ENCODE measurements at regions not wholly inside any gene's neighbourhood (a gene's known extent, or its start where the extent isn't known, plus 50 kb on each side); places are given as distances from the start of the nearest gene placed in this dataset.

DNA sequence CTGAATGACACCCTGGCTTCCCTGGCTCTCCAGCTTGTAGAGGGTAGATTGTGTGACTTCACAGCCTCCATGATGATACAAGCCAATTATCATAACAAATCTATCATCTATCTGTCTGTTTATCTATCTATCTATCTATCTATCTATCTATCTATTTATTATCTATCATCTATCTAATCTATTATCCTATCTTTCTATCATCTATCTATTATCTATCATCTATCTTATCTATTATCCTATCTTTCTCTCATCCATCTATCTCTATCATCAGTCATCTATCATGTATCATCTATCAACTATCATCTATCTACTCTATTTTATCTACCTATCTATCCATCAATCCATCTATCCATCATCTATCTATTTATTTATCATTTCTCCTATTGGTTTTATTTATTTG, 361.8 kb downstream of the RNF144A start:
- Mint-ChIP-seq H3K4me3 (ENCODE audit: unreplicated experiment) (no peak overlapping the region), H3K9me3 (ENCODE audit: unreplicated experiment) (peaks cover 6% of the 10 kb centered on the region), H3K27me3 (ENCODE audit: unreplicated experiment) (no peaks in the 10 kb centered on the region), H3K4me1 (ENCODE audit: unreplicated experiment) (no peaks in the 10 kb centered on the region), H3K36me3 (ENCODE audit: unreplicated experiment) (no peaks in the 10 kb centered on the region), H3K27ac (ENCODE audit: unreplicated experiment) (no peak overlapping the region)
- DNase-seq (ENCODE audit: extremely low spot score, unreplicated experiment), result no peak
- TF ChIP-seq, protein P1, sequence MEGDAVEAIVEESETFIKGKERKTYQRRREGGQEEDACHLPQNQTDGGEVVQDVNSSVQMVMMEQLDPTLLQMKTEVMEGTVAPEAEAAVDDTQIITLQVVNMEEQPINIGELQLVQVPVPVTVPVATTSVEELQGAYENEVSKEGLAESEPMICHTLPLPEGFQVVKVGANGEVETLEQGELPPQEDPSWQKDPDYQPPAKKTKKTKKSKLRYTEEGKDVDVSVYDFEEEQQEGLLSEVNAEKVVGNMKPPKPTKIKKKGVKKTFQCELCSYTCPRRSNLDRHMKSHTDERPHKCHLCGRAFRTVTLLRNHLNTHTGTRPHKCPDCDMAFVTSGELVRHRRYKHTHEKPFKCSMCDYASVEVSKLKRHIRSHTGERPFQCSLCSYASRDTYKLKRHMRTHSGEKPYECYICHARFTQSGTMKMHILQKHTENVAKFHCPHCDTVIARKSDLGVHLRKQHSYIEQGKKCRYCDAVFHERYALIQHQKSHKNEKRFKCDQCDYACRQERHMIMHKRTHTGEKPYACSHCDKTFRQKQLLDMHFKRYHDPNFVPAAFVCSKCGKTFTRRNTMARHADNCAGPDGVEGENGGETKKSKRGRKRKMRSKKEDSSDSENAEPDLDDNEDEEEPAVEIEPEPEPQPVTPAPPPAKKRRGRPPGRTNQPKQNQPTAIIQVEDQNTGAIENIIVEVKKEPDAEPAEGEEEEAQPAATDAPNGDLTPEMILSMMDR (IDR thresholded peaks at IDR 0.05), result no peak

DNA sequence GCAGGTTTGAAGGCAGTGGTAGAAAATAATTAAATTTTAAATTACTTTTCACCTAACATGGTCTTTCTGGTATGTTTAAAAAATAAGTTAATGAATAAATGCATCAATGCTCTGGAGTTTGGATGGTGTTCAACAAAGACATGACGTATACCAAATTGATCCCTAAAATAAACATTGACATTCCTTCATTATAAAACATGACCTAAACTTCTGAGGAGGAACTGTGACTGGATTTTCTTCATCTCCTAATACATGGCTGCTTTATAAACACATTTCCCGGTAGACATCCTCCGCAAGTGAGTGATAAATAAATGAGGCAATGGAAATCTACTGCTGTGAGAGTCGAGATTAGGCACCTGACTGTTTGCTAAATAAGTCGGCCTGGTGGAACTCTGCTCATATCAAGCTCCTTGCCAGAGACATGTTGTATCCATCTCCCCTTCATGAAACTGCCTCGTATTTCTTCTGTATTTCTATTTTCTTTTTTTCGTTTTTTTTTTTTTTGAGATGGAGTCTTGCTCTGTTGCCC, 362.3 kb downstream of the RNF144A start:
- Mint-ChIP-seq H3K4me3 (ENCODE audit: unreplicated experiment) (no peak overlapping the region), H3K9me3 (ENCODE audit: unreplicated experiment) (peaks cover 6% of the 10 kb centered on the region), H3K27me3 (ENCODE audit: unreplicated experiment) (no peaks in the 10 kb centered on the region), H3K27ac (ENCODE audit: unreplicated experiment) (no peak overlapping the region), H3K4me1 (ENCODE audit: unreplicated experiment) (no peaks in the 10 kb centered on the region), H3K36me3 (ENCODE audit: unreplicated experiment) (no peaks in the 10 kb centered on the region)
- no peak for DNase-seq (ENCODE audit: extremely low spot score, unreplicated experiment)
- TF ChIP-seq, protein P1 (IDR thresholded peaks at IDR 0.05), result no peak

DNA sequence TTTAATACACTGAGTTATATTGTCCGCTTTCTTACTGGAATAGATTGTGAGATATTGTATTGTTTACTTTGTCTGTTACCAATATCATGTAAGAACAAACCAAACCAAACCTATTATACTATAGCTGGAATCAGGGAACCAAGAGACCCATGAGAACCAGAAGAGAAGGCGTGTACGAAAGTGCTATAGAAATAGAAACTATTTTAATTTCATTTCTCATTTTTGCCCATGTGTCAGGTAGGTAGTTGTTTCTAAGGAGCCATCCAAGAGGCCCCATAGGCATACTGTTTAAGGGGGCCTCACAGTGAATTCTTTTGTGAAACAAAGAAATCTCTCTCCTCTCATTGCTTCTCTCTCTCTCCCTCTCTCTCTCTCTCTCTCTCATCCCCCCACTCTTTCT, 363.6 kb downstream of the RNF144A start:
- no peak overlapping the region for H3K27ac Mint-ChIP-seq (ENCODE audit: unreplicated experiment)
- no peak for DNase-seq (ENCODE audit: extremely low spot score, unreplicated experiment)
- peaks cover 7% of the 10 kb centered on the region for H3K9me3 Mint-ChIP-seq (ENCODE audit: unreplicated experiment)
- H3K4me1 Mint-ChIP-seq (ENCODE audit: unreplicated experiment), result no peaks in the 10 kb centered on the region
- TF ChIP-seq, protein P1 (IDR thresholded peaks at IDR 0.05), result no peak
- H3K4me3 Mint-ChIP-seq (ENCODE audit: unreplicated experiment), result no peak overlapping the region
- no peaks in the 10 kb centered on the region for H3K27me3 Mint-ChIP-seq (ENCODE audit: unreplicated experiment)
- no peaks in the 10 kb centered on the region for H3K36me3 Mint-ChIP-seq (ENCODE audit: unreplicated experiment)

DNA sequence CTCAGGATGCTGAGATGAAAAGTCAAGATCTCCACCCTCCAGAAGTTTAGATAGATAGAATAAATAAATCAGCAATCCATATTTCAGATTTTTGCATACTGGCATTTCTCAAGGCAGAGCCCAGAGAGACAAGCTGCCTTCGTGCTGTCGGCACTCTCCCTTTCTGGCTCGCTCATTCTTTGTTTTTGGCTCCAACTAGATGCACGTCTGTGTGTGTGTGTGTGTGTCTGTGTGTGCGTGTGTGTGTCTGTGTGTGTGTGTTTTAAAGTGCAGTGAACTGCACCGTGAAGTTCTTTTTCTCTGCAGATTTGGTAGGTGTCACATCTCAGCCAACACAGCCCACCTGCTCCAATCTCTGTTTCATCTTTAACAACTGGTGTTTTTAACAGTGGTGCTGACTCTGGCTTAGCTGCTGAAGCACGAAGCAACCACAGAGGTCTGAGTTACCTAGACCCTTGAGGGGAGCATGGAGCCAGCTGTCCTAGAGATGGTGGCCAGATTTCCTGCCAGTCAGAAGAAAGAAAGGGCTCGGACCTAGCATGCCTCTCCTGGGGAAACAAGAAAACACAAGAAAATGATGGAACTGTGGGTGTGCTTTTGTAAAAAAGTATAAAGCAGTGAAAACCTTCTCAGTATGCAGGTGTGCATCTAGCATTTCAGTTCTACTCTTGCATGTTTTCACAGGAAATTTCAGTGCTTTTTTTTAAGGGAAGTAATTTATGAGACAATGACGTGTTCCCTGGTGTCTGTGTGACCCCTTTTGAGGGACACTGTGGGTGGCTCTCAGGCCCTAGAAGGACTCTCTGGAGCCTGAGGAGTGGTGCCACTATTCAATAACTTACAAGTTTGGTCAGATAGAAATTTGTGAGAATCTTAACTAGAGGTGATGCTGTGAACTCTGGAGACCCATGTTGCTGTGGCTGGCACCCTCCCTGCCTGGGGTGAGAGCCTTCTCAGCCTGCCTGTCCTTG, 364.3 kb downstream of the RNF144A start:
- peaks cover 11% of the 10 kb centered on the region for H3K9me3 Mint-ChIP-seq (ENCODE audit: unreplicated experiment)
- no peaks in the 10 kb centered on the region for H3K36me3 Mint-ChIP-seq (ENCODE audit: unreplicated experiment)
- TF ChIP-seq, protein P1 (IDR thresholded peaks at IDR 0.05), result no peak
- no peak overlapping the region for H3K4me3 Mint-ChIP-seq (ENCODE audit: unreplicated experiment)
- no peak for DNase-seq (ENCODE audit: extremely low spot score, unreplicated experiment)
- H3K27me3 Mint-ChIP-seq (ENCODE audit: unreplicated experiment), result no peaks in the 10 kb centered on the region
- no peaks in the 10 kb centered on the region for H3K4me1 Mint-ChIP-seq (ENCODE audit: unreplicated experiment)
- H3K27ac Mint-ChIP-seq (ENCODE audit: unreplicated experiment), result no peak overlapping the region

DNA sequence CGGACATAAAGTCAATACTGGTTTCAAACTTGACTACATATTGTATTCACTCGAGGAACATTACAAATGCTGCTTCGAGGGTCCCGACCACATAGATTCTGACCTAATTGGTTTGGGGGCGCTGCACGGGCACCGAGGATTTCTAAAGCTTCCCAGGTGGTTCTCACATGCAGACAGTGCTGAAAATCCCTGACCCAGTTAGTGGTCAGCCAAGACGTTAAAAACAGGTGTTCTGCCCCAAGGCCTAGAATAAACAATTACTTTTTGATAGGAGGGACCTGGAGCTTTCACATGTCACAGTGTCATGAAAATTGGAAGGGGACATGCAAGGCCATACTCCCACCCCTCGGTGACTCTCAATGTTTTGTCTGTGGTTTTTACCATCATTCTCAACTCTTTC, 368.9 kb downstream of the RNF144A start:
- peaks cover 15% of the 10 kb centered on the region for H3K9me3 Mint-ChIP-seq (ENCODE audit: unreplicated experiment)
- H3K27me3 Mint-ChIP-seq (ENCODE audit: unreplicated experiment), result no peaks in the 10 kb centered on the region
- no peaks in the 10 kb centered on the region for H3K4me1 Mint-ChIP-seq (ENCODE audit: unreplicated experiment)
- H3K36me3 Mint-ChIP-seq (ENCODE audit: unreplicated experiment), result no peaks in the 10 kb centered on the region
- DNase-seq (ENCODE audit: extremely low spot score, unreplicated experiment), result no peak
- no peak overlapping the region for H3K4me3 Mint-ChIP-seq (ENCODE audit: unreplicated experiment)
- H3K27ac Mint-ChIP-seq (ENCODE audit: unreplicated experiment), result no peak overlapping the region
- TF ChIP-seq, protein P1 (IDR thresholded peaks at IDR 0.05), result no peak
